SK-MEL-5 (cell line): ENCODE measurements at regions not wholly inside any gene's neighbourhood (a gene's known extent, or its start where the extent isn't known, plus 50 kb on each side); places are given as distances from the start of the nearest gene placed in this dataset.

Experiments
- DNase-seq: peaks from one replicate; pipeline ENCODE4 v3.0.0-alpha.2; 2016; ENCODE audit warnings: low read depth, low spot score
- in situ Hi-C: cut with HindIII; loops from 2 replicates; pipeline ENCODE4 v1.10.0; 2016; ENCODE audit warnings: low sequenced_read_pairs, high pct_unique_total_duplicates, low pct_unique_long_range_greater_than_20kb

GRCh38 chr18:67007999-67008398 is 404.1 kb upstream of the CDH19 start:
- in situ Hi-C loops, result no loop called here
- no peak for DNase-seq

GRCh38 chr18:67007085-67007484 is 403.2 kb upstream of the CDH19 start:
- DNase-seq, result no peak
- in situ Hi-C loops, result no loop called here

- no peak for DNase-seq
- in situ Hi-C loops, result no loop called here
These were observed 397.2 kb upstream of the CDH19 start for GRCh38 chr18:67001052-67001451.

- no peak for DNase-seq
- in situ Hi-C loops, result no loop called here
These were observed 395.1 kb upstream of the CDH19 start for GRCh38 chr18:66999003-66999402.

GRCh38 chr18:66995270-66995669 is 391.4 kb upstream of the CDH19 start:
- DNase-seq, result no peak
- in situ Hi-C loops, result no loop called here

GRCh38 chr18:66994790-66995189 is 390.9 kb upstream of the CDH19 start:
- in situ Hi-C loops, result no loop called here
- no peak for DNase-seq

GRCh38 chr18:66993492-66993891 is 389.6 kb upstream of the CDH19 start:
- in situ Hi-C loops, result no loop called here

GRCh38 chr18:66990909-66991308 is 387.0 kb upstream of the CDH19 start:
- in situ Hi-C loops, result no loop called here
- DNase-seq, result peak; percentile 51

More at GRCh38 chr18:66993492-66993891, 389.6 kb upstream of the CDH19 start:
- DNase-seq, result no peak

- DNase-seq, result no peak
- in situ Hi-C loops, result no loop called here
These were observed 375.1 kb upstream of the CDH19 start for GRCh38 chr18:66979009-66979408.

- in situ Hi-C loops, result no loop called here
- no peak for DNase-seq
These were observed 368.8 kb upstream of the CDH19 start for GRCh38 chr18:66972681-66973080.

GRCh38 chr18:66971960-66972359 is 368.1 kb upstream of the CDH19 start:
- in situ Hi-C loops, result no loop called here
- DNase-seq, result no peak

GRCh38 chr18:66966171-66966570 is 362.3 kb upstream of the CDH19 start:
- no peak for DNase-seq
- in situ Hi-C loops, result no loop called here

- no peak for DNase-seq
- in situ Hi-C loops, result no loop called here
These were observed 354.4 kb upstream of the CDH19 start for GRCh38 chr18:66958309-66958708.

GRCh38 chr18:66951750-66952149 is 347.9 kb upstream of the CDH19 start:
- in situ Hi-C loops, result no loop called here

GRCh38 chr18:66949419-66949818 is 345.5 kb upstream of the CDH19 start:
- in situ Hi-C loops, result no loop called here
- DNase-seq, result no peak

More at GRCh38 chr18:66951750-66952149, 347.9 kb upstream of the CDH19 start:
- DNase-seq, result no peak

GRCh38 chr18:66937546-66937945 is 333.7 kb upstream of the CDH19 start:
- DNase-seq, result no peak
- in situ Hi-C loops, result no loop called here

GRCh38 chr18:66931010-66931409 is 327.1 kb upstream of the CDH19 start:
- in situ Hi-C loops, result no loop called here

GRCh38 chr18:66916834-66917233 is 312.9 kb upstream of the CDH19 start:
- DNase-seq, result no peak

More at GRCh38 chr18:66931010-66931409, 327.1 kb upstream of the CDH19 start:
- no peak for DNase-seq

GRCh38 chr18:66900837-66901236 is 296.9 kb upstream of the CDH19 start:
- in situ Hi-C loops, result no loop called here
- DNase-seq, result no peak

More at GRCh38 chr18:66916834-66917233, 312.9 kb upstream of the CDH19 start:
- in situ Hi-C loops, result no loop called here

GRCh38 chr18:66895631-66896030 is 291.7 kb upstream of the CDH19 start:
- in situ Hi-C loops, result no loop called here

More at GRCh38 chr18:66895631-66896030, 291.7 kb upstream of the CDH19 start:
- no peak for DNase-seq
